IMR-90 (cell line): ENCODE measurements at regions not wholly inside any gene's neighbourhood (a gene's known extent, or its start where the extent isn't known, plus 50 kb on each side); places are given as distances from the start of the nearest gene placed in this dataset.

Experiments
- ATAC-seq: fragments of 200-7000 bp; cut with Tn5 transposase; 2 replicates; pipeline ENCODE4 v1.9.1; 2020; ENCODE audit warnings: low read depth, mild to moderate bottlenecking, moderate library complexity
- BruUV-seq: library from RNA; stranded (reverse); fragments of 400-500 nt; replicated peaks from 2 replicates; lab custom pipeline; 2021; lab: Mats Ljungman, UMichigan
- CTCF ChIA-PET: fragments of 300-600 bp; formaldehyde crosslinking; extraction: SDS; loops from one replicate; lab custom pipeline; 2021; ENCODE audit warnings: antibody characterized with exemption; lab: Yijun Ruan, JAX
- POLR2A ChIA-PET: fragments of 300-600 bp; sonication (Branson Sonifier 250); formaldehyde crosslinking; loops from one replicate; lab custom pipeline; 2022; ENCODE audit warnings: antibody characterized with exemption; ENCODE audit not compliant: unreplicated experiment; lab: Charles Lee
- DNase-seq: peaks from one replicate; pipeline ENCODE4 v3.0.0; 2013
- H2AFZ ChIP-seq: replicated peaks from 2 replicates; pipeline ENCODE3; 2013; ENCODE audit warnings: low read length, mild to moderate bottlenecking; ENCODE audit not compliant: poor library complexity
- H2AK5ac ChIP-seq: 2 replicates; pipeline ENCODE4 v1.6.1; 2013; ENCODE audit warnings: low read depth, low read length, inconsistent platforms
- H2AK9ac ChIP-seq: replicated peaks from 2 replicates; pipeline ENCODE3; 2013; ENCODE audit warnings: mild to moderate bottlenecking, low read depth, low read length, moderate library complexity; ENCODE audit not compliant: poor library complexity
- H2BK120ac ChIP-seq: 2 replicates; pipeline ENCODE4 v1.6.1; 2013; ENCODE audit warnings: low read depth, low read length, inconsistent platforms
- H2BK15ac ChIP-seq: 3 replicates; pipeline ENCODE4 v1.6.1; 2013; ENCODE audit warnings: low read depth, low read length, inconsistent platforms
- H2BK20ac ChIP-seq: 2 replicates; pipeline ENCODE4 v1.6.1; 2013; ENCODE audit warnings: low read depth, mild to moderate bottlenecking, inconsistent platforms, low read length, moderate library complexity
- H2BK5ac ChIP-seq: 2 replicates; pipeline ENCODE4 v1.6.1; 2013; ENCODE audit warnings: mild to moderate bottlenecking, low read depth, low read length, inconsistent platforms; ENCODE audit not compliant: poor library complexity, severe bottlenecking
- H3K14ac ChIP-seq: replicated peaks from 2 replicates; pipeline ENCODE4 v1.6.1; 2013; ENCODE audit warnings: low read depth, low read length, inconsistent platforms
- H3K18ac ChIP-seq: 2 replicates; pipeline ENCODE4 v1.6.1; 2013; ENCODE audit warnings: low read depth, low read length, control low read depth
- H3K23ac ChIP-seq: 2 replicates; pipeline ENCODE4 v1.6.1; 2013; ENCODE audit warnings: low read depth, low read length, inconsistent platforms
- H3K27ac ChIP-seq: 2 replicates; pipeline ENCODE4 v1.5.1; 2013; ENCODE audit warnings: mild to moderate bottlenecking, control low read depth, low read length; ENCODE audit not compliant: insufficient read depth
- H3K27me3 ChIP-seq: 2 replicates; pipeline ENCODE4 v1.6.1; 2013; ENCODE audit warnings: low read length; ENCODE audit not compliant: control insufficient read depth, insufficient read depth
- H3K36me3 ChIP-seq: 2 replicates; pipeline ENCODE4 v1.6.1; 2013; ENCODE audit warnings: low read length, mixed read lengths; ENCODE audit not compliant: control insufficient read depth, insufficient read depth
- H3K4ac ChIP-seq: 2 replicates; pipeline ENCODE4 v1.6.1; 2013; ENCODE audit warnings: low read depth, low read length, inconsistent platforms
- H3K4me1 ChIP-seq: 2 replicates; pipeline ENCODE4 v1.6.1; 2013; ENCODE audit warnings: low read length, mixed read lengths; ENCODE audit not compliant: control insufficient read depth, insufficient read depth
- H3K4me2 ChIP-seq: 2 replicates; pipeline ENCODE4 v1.6.1; 2013; ENCODE audit warnings: low read depth, mild to moderate bottlenecking, control low read depth, low read length, moderate library complexity
- H3K4me3 ChIP-seq: 2 replicates; pipeline ENCODE4 v1.5.1; 2013; ENCODE audit warnings: low read depth, mild to moderate bottlenecking, control low read depth, low read length, moderate library complexity; ENCODE audit not compliant: insufficient read depth
- H3K56ac ChIP-seq: 2 replicates; pipeline ENCODE4 v1.6.1; 2013; ENCODE audit warnings: low read length, inconsistent platforms; ENCODE audit not compliant: insufficient read depth; ENCODE audit errors: extremely low read depth
- H3K79me1 ChIP-seq, 2 experiments: 2 replicates each; pipeline ENCODE4 v1.6.1; 2013; ENCODE audit warnings: low read length in 2 of 2, inconsistent platforms in 1 of 2, low read depth in 1 of 2
- H3K9ac ChIP-seq: 2 replicates; pipeline ENCODE4 v1.6.1; 2013; ENCODE audit warnings: low read depth, low read length, control low read depth
- H3K9me1 ChIP-seq: 2 replicates; pipeline ENCODE4 v1.6.1; 2013; ENCODE audit warnings: low read length, inconsistent platforms; ENCODE audit not compliant: insufficient read depth
- H3K9me3 ChIP-seq: 2 replicates; pipeline ENCODE4 v1.6.1; 2013; ENCODE audit warnings: low read length; ENCODE audit not compliant: control insufficient read depth, insufficient read depth
- H4K20me1 ChIP-seq: 2 replicates; pipeline ENCODE4 v1.6.1; 2013; ENCODE audit warnings: low read length, inconsistent platforms; ENCODE audit not compliant: insufficient read depth
- H4K5ac ChIP-seq: 2 replicates; pipeline ENCODE4 v1.6.1; 2013; ENCODE audit warnings: mild to moderate bottlenecking, low read depth, low read length, control low read depth
- H4K8ac ChIP-seq, 2 experiments: 2 replicates each; pipeline ENCODE4 v1.6.1; 2013; ENCODE audit warnings: low read depth in 2 of 2, low read length in 2 of 2, control low read depth in 1 of 2, inconsistent platforms in 1 of 2
- H4K91ac ChIP-seq: 2 replicates; pipeline ENCODE4 v1.6.1; 2013; ENCODE audit warnings: low read depth, low read length, inconsistent platforms; ENCODE audit not compliant: insufficient read depth
- MXI1 ChIP-seq: IDR thresholded peaks from 2 replicates; pipeline ENCODE4 v1.6.1; 2012; ENCODE audit warnings: low read depth, mild to moderate bottlenecking, low read length, moderate library complexity, borderline replicate concordance
- WGBS, 2 experiments: methylation state at CpG; one replicate each; pipeline versions ENCODE4 v1.1.5 to v1.1.7; 2013; ENCODE audit warnings: missing lambda C conversion rate in 2 of 2; ENCODE audit not compliant: insufficient read length in 1 of 2; ENCODE audit errors: extremely low coverage in 2 of 2; 5-methylcytosine and 5-hydroxymethylcytosine counted together
- dilution Hi-C: fragments of 300-500 bp; cut with HindIII; formaldehyde crosslinking; loops from one replicate; pipeline ENCODE4 v1.14.3; 2018; ENCODE audit warnings: low sequenced_read_pairs; ENCODE audit not compliant: unreplicated experiment
- in situ Hi-C: fragments of 300-500 bp; cut with MboI; formaldehyde crosslinking; loops from 3 replicates; pipeline ENCODE4 v1.14.3; 2019; ENCODE audit warnings: low sequenced_read_pairs, inconsistent platforms, mixed read lengths
- intact Hi-C: fragments of 100-400 bp; cut with micrococcal nuclease; formaldehyde crosslinking; loops from 2 replicates; pipeline ENCODE4 v1.10.0; 2022

DNA sequence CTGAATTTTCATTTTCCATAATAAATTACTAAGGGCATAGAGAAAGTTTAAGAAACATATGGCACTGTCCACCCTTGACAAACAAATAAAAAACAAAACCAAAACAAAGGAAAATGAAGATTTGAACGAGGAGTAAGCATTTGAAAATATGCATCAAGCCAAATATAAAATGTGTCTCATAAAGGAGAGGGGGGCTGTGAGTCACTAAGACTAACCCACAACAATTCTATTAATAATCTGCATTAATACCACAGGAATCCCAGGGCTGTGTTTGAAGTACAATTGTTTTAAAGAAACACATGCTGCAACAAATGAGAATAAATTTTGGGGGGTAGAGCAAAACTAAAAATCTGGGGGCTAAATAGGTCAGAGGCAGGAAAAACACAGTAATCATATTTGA is 53.8 kb upstream of the STK17B start:
- POLR2A ChIA-PET = no interaction called here

More for the DNA sequence above, 53.8 kb upstream of the STK17B start:
- in situ Hi-C loops = no loop called here
- no peak overlapping the region for H4K91ac ChIP-seq
- H3K4ac ChIP-seq = no peak overlapping the region
- H3K79me1 ChIP-seq = no peaks in the 10 kb centered on the region
- DNase-seq (peak; percentile 50), ATAC-seq (peak; percentile 42; the same call in 1 of the 2 replicates)
- no peaks in the 10 kb centered on the region for H3K9me3 ChIP-seq
- no peaks in the 10 kb centered on the region; the same call in 1 of the 2 replicates for H3K9me1 ChIP-seq
- H2AK5ac ChIP-seq = no peak overlapping the region
- no peak overlapping the region for H2AK9ac ChIP-seq
- no CpG with 5 or more reads among the region's 1 CpG for WGBS, 2 experiments
- H4K5ac ChIP-seq = no peak overlapping the region
- no peak overlapping the region for H3K27ac ChIP-seq
- H2BK120ac ChIP-seq = no peak overlapping the region
- H3K4me2 ChIP-seq = no peak overlapping the region
- H3K18ac ChIP-seq = no peak overlapping the region
- H2AFZ ChIP-seq = no peak overlapping the region
- H3K4me1 ChIP-seq = 0 out of 2 replicates have a peak, but pooled peaks cover 1% of the 10 kb centered on the region
- no peak for TF ChIP-seq MXI1
- H2BK15ac ChIP-seq = no peak overlapping the region
- no peak overlapping the region for H2BK5ac ChIP-seq
- no peaks in the 10 kb centered on the region for H3K27me3 ChIP-seq
- CTCF ChIA-PET = no interaction called here
- H4K8ac ChIP-seq = no peak overlapping the region
- H2BK20ac ChIP-seq = no peak overlapping the region
- no peak overlapping the region for H3K9ac ChIP-seq
- no TSS peak for BruUV-seq
- no peak overlapping the region for H3K4me3 ChIP-seq
- H3K56ac ChIP-seq = no peak overlapping the region
- H3K14ac ChIP-seq = no peak overlapping the region
- intact Hi-C loops = no loop called here
- no peak overlapping the region for H3K23ac ChIP-seq
- no peaks in the 10 kb centered on the region for H3K36me3 ChIP-seq
- no peaks in the 10 kb centered on the region for H4K20me1 ChIP-seq
- dilution Hi-C loops = no loop called here
